CD4-positive, CD25-positive, alpha-beta regulatory T cell (primary cell): ENCODE measurements at regions not wholly inside any gene's neighbourhood (a gene's known extent, or its start where the extent isn't known, plus 50 kb on each side); places are given as distances from the start of the nearest gene placed in this dataset.

Experiments used
- ATAC-seq, 2 donors: fragments of 150-1000 bp; cut with Tn5 transposase; one replicate each; pipeline ENCODE4 v1.10.0; 2021; ENCODE audit warnings: low read depth in 2 of 2, moderate number of reproducible peaks in 2 of 2, moderate library complexity in 1 of 2
- DNase-seq, 3 donors: peaks; one replicate each; pipeline versions ENCODE4 v3.0.0 to v3.0.0-alpha.2; 2012 to 2022; ENCODE audit warnings: mixed read lengths in 1 of 3
- H3K27ac ChIP-seq: one replicate; pipeline ENCODE4 v1.7.0; 2013; ENCODE audit warnings: mild to moderate bottlenecking, low read length; ENCODE audit not compliant: insufficient read depth, poor library complexity, severe bottlenecking
- H3K27me3 ChIP-seq: one replicate; pipeline ENCODE4 v1.7.0; 2013; ENCODE audit warnings: low read length; ENCODE audit not compliant: control insufficient read depth, insufficient read depth
- H3K36me3 ChIP-seq: one replicate; pipeline ENCODE4 v1.7.0; 2013; ENCODE audit warnings: mild to moderate bottlenecking, low read length, moderate library complexity; ENCODE audit not compliant: control insufficient read depth, insufficient read depth
- H3K4me1 ChIP-seq: 2 replicates; pipeline ENCODE4 v1.7.0; 2013; ENCODE audit warnings: mild to moderate bottlenecking, low read length; ENCODE audit not compliant: insufficient read depth, control insufficient read depth, poor library complexity, severe bottlenecking
- H3K4me3 ChIP-seq: one replicate; pipeline ENCODE4 v1.7.0; 2013; ENCODE audit warnings: low read depth, mild to moderate bottlenecking, low read length, moderate library complexity
- H3K9me3 ChIP-seq, 2 experiments: 1 replicate in 1 of 2; 2 replicates in 1 of 2; pipeline ENCODE4 v1.7.0; 2013; ENCODE audit warnings: low read length in 2 of 2, mild to moderate bottlenecking in 1 of 2, moderate library complexity in 1 of 2; ENCODE audit not compliant: control insufficient read depth in 2 of 2
- H3K27ac Mint-ChIP-seq, 3 donors: one replicate each; pipeline ENCODE4 v1.8.0; 2020 to 2022; ENCODE audit warnings: mild to moderate bottlenecking in 3 of 3, mixed read lengths in 3 of 3, moderate library complexity in 2 of 3
- H3K27me3 Mint-ChIP-seq: one replicate; pipeline ENCODE4 v1.8.0; 2022; ENCODE audit warnings: mild to moderate bottlenecking, mixed read lengths
- H3K36me3 Mint-ChIP-seq: one replicate; pipeline ENCODE4 v1.8.0; 2020; ENCODE audit warnings: mixed read lengths
- H3K4me1 Mint-ChIP-seq, 4 donors: one replicate each; pipeline ENCODE4 v1.8.0; 2020 to 2022; ENCODE audit warnings: mixed read lengths in 4 of 4, mild to moderate bottlenecking in 1 of 4
- H3K4me3 Mint-ChIP-seq, 4 donors: one replicate each; pipeline ENCODE4 v1.8.0; 2020 to 2022; ENCODE audit warnings: mild to moderate bottlenecking in 4 of 4, mixed read lengths in 4 of 4, moderate library complexity in 3 of 4
- H3K9me3 Mint-ChIP-seq, 7 donors: one replicate each; pipeline ENCODE4 v1.8.0; 2020 to 2022; ENCODE audit warnings: mixed read lengths in 7 of 7, mild to moderate bottlenecking in 3 of 7, moderate library complexity in 2 of 7

- no peak for DNase-seq
- Histone ChIP-seq H3K4me3 (no peak overlapping the region), H3K4me1 (no peaks in the 10 kb centered on the region), H3K27ac (no peak overlapping the region), H3K9me3 (no peaks in the 10 kb centered on the region), H3K27me3 (no peaks in the 10 kb centered on the region), H3K36me3 (no peaks in the 10 kb centered on the region)
- Mint-ChIP-seq H3K27me3 (no peaks in the 10 kb centered on the region), H3K4me1 (no peaks in the 10 kb centered on the region), H3K9me3 (peaks cover 0 to 14% (median 6%) of the 10 kb centered on the region in 7 donors), H3K4me3 (no peak overlapping the region), H3K27ac (no peak overlapping the region), H3K36me3 (no peaks in the 10 kb centered on the region)
- no peak for ATAC-seq
Observed at GRCh38 chr7:145691377-145691914, 425.2 kb upstream of the CNTNAP2 start.

GRCh38 chr7:145681646-145682045 lies 435.0 kb upstream of the CNTNAP2 start:
- Histone ChIP-seq H3K27me3 (no peaks in the 10 kb centered on the region), H3K36me3 (no peaks in the 10 kb centered on the region), H3K27ac (no peak overlapping the region), H3K9me3 (peaks cover 0 to 2% of the 10 kb centered on the region in 2 experiments), H3K4me1 (no peaks in the 10 kb centered on the region), H3K4me3 (no peak overlapping the region)
- ATAC-seq: no peak
- no peak for DNase-seq
- no peak overlapping the region for H3K4me3 Mint-ChIP-seq
- H3K36me3 Mint-ChIP-seq: no peaks in the 10 kb centered on the region
- no peak overlapping the region for H3K27ac Mint-ChIP-seq
- H3K4me1 Mint-ChIP-seq: no peaks in the 10 kb centered on the region
- peaks cover 0 to 27% (median 5%) of the 10 kb centered on the region in 7 donors for H3K9me3 Mint-ChIP-seq
- H3K27me3 Mint-ChIP-seq: no peaks in the 10 kb centered on the region

GRCh38 chr7:145681159-145681558 lies 435.4 kb upstream of the CNTNAP2 start:
- Mint-ChIP-seq H3K27ac (no peak overlapping the region), H3K27me3 (no peaks in the 10 kb centered on the region)
- no peaks in the 10 kb centered on the region for H3K4me1 ChIP-seq

GRCh38 chr7:145665499-145666258 lies 450.9 kb upstream of the CNTNAP2 start:
- no peaks in the 10 kb centered on the region for H3K27me3 ChIP-seq
- Mint-ChIP-seq H3K27me3 (no peaks in the 10 kb centered on the region), H3K27ac (no peak overlapping the region), H3K36me3 (no peaks in the 10 kb centered on the region), H3K4me1 (no peaks in the 10 kb centered on the region), H3K4me3 (no peak overlapping the region), H3K9me3 (peaks cover 4 to 37% (median 14%) of the 10 kb centered on the region in 7 donors)
- no peaks in the 10 kb centered on the region for H3K9me3 ChIP-seq
- no peaks in the 10 kb centered on the region for H3K4me1 ChIP-seq
- ATAC-seq: no peak
- H3K36me3 ChIP-seq: no peaks in the 10 kb centered on the region
- no peak for DNase-seq
- no peak overlapping the region for H3K27ac ChIP-seq
- no peak overlapping the region for H3K4me3 ChIP-seq

More at GRCh38 chr7:145681159-145681558, 435.4 kb upstream of the CNTNAP2 start:
- Histone ChIP-seq H3K27ac (no peak overlapping the region), H3K4me3 (no peak overlapping the region), H3K36me3 (no peaks in the 10 kb centered on the region), H3K27me3 (no peaks in the 10 kb centered on the region), H3K9me3 (peaks cover 0 to 2% of the 10 kb centered on the region in 2 experiments)
- Mint-ChIP-seq H3K9me3 (peaks cover 0 to 27% (median 5%) of the 10 kb centered on the region in 7 donors), H3K4me3 (no peak overlapping the region), H3K36me3 (no peaks in the 10 kb centered on the region), H3K4me1 (no peaks in the 10 kb centered on the region)
- ATAC-seq: no peak
- DNase-seq: no peak

- Mint-ChIP-seq H3K4me3 (no peak overlapping the region), H3K9me3 (peaks cover 0 to 8% (median 4%) of the 10 kb centered on the region in 7 donors), H3K36me3 (no peaks in the 10 kb centered on the region), H3K4me1 (no peaks in the 10 kb centered on the region), H3K27ac (no peak overlapping the region), H3K27me3 (no peaks in the 10 kb centered on the region)
- Histone ChIP-seq H3K9me3 (peaks cover 0 to 2% of the 10 kb centered on the region in 2 experiments), H3K27me3 (no peaks in the 10 kb centered on the region), H3K4me1 (no peaks in the 10 kb centered on the region), H3K4me3 (no peak overlapping the region), H3K27ac (no peak overlapping the region), H3K36me3 (no peaks in the 10 kb centered on the region)
- ATAC-seq: no peak
- DNase-seq: no peak
Observed at GRCh38 chr7:145655666-145656065, 460.9 kb upstream of the CNTNAP2 start.

GRCh38 chr7:145645135-145645515 lies 471.5 kb upstream of the CNTNAP2 start:
- Histone ChIP-seq H3K4me1 (no peaks in the 10 kb centered on the region), H3K27me3 (no peaks in the 10 kb centered on the region), H3K27ac (no peak overlapping the region), H3K36me3 (no peaks in the 10 kb centered on the region), H3K4me3 (no peak overlapping the region), H3K9me3 (no peaks in the 10 kb centered on the region)
- Mint-ChIP-seq H3K36me3 (no peaks in the 10 kb centered on the region), H3K27ac (no peak overlapping the region), H3K9me3 (peaks cover 0 to 27% (median 7%) of the 10 kb centered on the region in 7 donors), H3K27me3 (no peaks in the 10 kb centered on the region), H3K4me3 (no peak overlapping the region), H3K4me1 (no peaks in the 10 kb centered on the region)
- DNase-seq (no peak), ATAC-seq (no peak)

- Mint-ChIP-seq H3K36me3 (no peaks in the 10 kb centered on the region), H3K4me3 (no peak overlapping the region), H3K4me1 (no peaks in the 10 kb centered on the region), H3K27me3 (no peaks in the 10 kb centered on the region), H3K9me3 (peaks cover 0 to 29% (median 7%) of the 10 kb centered on the region in 7 donors), H3K27ac (no peak overlapping the region)
- H3K27ac ChIP-seq: no peak overlapping the region
- H3K4me3 ChIP-seq: no peak overlapping the region
- H3K9me3 ChIP-seq: no peaks in the 10 kb centered on the region
- H3K4me1 ChIP-seq: no peaks in the 10 kb centered on the region
- H3K36me3 ChIP-seq: no peaks in the 10 kb centered on the region
- H3K27me3 ChIP-seq: no peaks in the 10 kb centered on the region
- DNase-seq (no peak), ATAC-seq (no peak)
Observed at GRCh38 chr7:145644426-145645134, 472.0 kb upstream of the CNTNAP2 start.
